Femur (tissue), 1 donor: ENCODE measurements at regions not wholly inside any gene's neighbourhood (a gene's known extent, or its start where the extent isn't known, plus 50 kb on each side); places are given as distances from the start of the nearest gene placed in this dataset.
"Not testable (repeated sequence)": the region's sequence is repeated elsewhere in the genome, so short reads cannot be mapped to it uniquely, and the experiment has no call there.

Experiments used
- DNase-seq: peaks from one replicate; pipeline ENCODE4 v3.0.0-alpha.2; 2017

GRCh38 chr4:31678356-31678755, 958.2 kb downstream of the PCDH7 start:
- DNase-seq = no peak

GRCh38 chr4:31682796-31683195, 962.6 kb downstream of the PCDH7 start:
- no peak for DNase-seq

- no peak for DNase-seq
Observed at GRCh38 chr4:31687717-31688342, 967.7 kb downstream of the PCDH7 start.

GRCh38 chr4:31692399-31692940, 972.3 kb downstream of the PCDH7 start:
- DNase-seq = no peak

GRCh38 chr4:31701256-31701655, 981.1 kb downstream of the PCDH7 start:
- DNase-seq = no peak

GRCh38 chr4:31702326-31702725, 982.2 kb downstream of the PCDH7 start:
- no peak for DNase-seq

GRCh38 chr4:31714238-31714637, 994.1 kb downstream of the PCDH7 start:
- DNase-seq = no peak

- DNase-seq = no peak
Observed at GRCh38 chr4:31715302-31715701, 995.1 kb downstream of the PCDH7 start.

- no peak for DNase-seq
Observed at GRCh38 chr4:31727030-31727429, 1006.9 kb downstream of the PCDH7 start.

GRCh38 chr4:31735004-31735403, 1014.8 kb downstream of the PCDH7 start:
- DNase-seq = no peak

GRCh38 chr4:31737419-31737818, 1017.2 kb downstream of the PCDH7 start:
- DNase-seq = no peak

GRCh38 chr4:31741326-31741725, 1021.2 kb downstream of the PCDH7 start:
- DNase-seq = no peak

GRCh38 chr4:31748382-31748781, 1028.2 kb downstream of the PCDH7 start:
- no peak for DNase-seq

GRCh38 chr4:31750581-31750980, 1030.4 kb downstream of the PCDH7 start:
- not testable (repeated sequence) for DNase-seq

- DNase-seq = no peak
Observed at GRCh38 chr4:31755751-31756150, 1035.6 kb downstream of the PCDH7 start.

- no peak for DNase-seq
Observed at GRCh38 chr4:31768756-31769155, 1048.6 kb downstream of the PCDH7 start.

- no peak for DNase-seq
Observed at GRCh38 chr4:31783311-31783710, 1063.1 kb downstream of the PCDH7 start.

GRCh38 chr4:31784558-31784957, 1064.4 kb downstream of the PCDH7 start:
- no peak for DNase-seq

GRCh38 chr4:31787701-31788100, 1067.5 kb downstream of the PCDH7 start:
- no peak for DNase-seq

GRCh38 chr4:31788676-31789075, 1068.5 kb downstream of the PCDH7 start:
- no peak for DNase-seq

- no peak for DNase-seq
Observed at GRCh38 chr4:31791666-31792065, 1071.5 kb downstream of the PCDH7 start.

GRCh38 chr4:31793907-31794306, 1073.7 kb downstream of the PCDH7 start:
- no peak for DNase-seq

- DNase-seq = not testable (repeated sequence)
Observed at GRCh38 chr4:31797052-31797451, 1076.9 kb downstream of the PCDH7 start.

GRCh38 chr4:31803526-31804195, 1083.5 kb downstream of the PCDH7 start:
- DNase-seq = no peak

- no peak for DNase-seq
Observed at GRCh38 chr4:31807036-31807435, 1086.9 kb downstream of the PCDH7 start.
